Stomach (tissue), 4 donors: ENCODE measurements at regions not wholly inside any gene's neighbourhood (a gene's known extent, or its start where the extent isn't known, plus 50 kb on each side); places are given as distances from the start of the nearest gene placed in this dataset.

Source experiments
- EP300 ChIP-seq: sonication (generic); formaldehyde crosslinking; IDR thresholded peaks from one replicate; pipeline ENCODE4 v1.6.1; 2017; ENCODE audit warnings: antibody characterized with exemption
- POLR2A ChIP-seq, 4 donors: fragments of 450-650 bp; IDR thresholded peaks; one replicate each; pipeline ENCODE4 v1.6.1; 2016; ENCODE audit warnings: antibody characterized with exemption in 4 of 4, control low read depth in 2 of 4, mild to moderate bottlenecking in 1 of 4, moderate library complexity in 1 of 4
- POLR2AphosphoS5 ChIP-seq, 3 donors: sonication (generic); formaldehyde crosslinking; IDR thresholded peaks; one replicate each; pipeline ENCODE4 v1.6.1; 2016; ENCODE audit warnings: antibody characterized with exemption in 3 of 3
- TF ChIP-seq, protein P1 (sequence below), 7 experiments: fragments of 450-650 bp in 4 of 7; fragments of 200-600 bp in 3 of 7; sonication (generic) in 3 of 7; IDR thresholded peaks; one replicate each; pipeline ENCODE4 v1.5.1; 2016 to 2019; ENCODE audit warnings: antibody characterized with exemption in 7 of 7, control low read depth in 2 of 7, mild to moderate bottlenecking in 1 of 7

DNA sequence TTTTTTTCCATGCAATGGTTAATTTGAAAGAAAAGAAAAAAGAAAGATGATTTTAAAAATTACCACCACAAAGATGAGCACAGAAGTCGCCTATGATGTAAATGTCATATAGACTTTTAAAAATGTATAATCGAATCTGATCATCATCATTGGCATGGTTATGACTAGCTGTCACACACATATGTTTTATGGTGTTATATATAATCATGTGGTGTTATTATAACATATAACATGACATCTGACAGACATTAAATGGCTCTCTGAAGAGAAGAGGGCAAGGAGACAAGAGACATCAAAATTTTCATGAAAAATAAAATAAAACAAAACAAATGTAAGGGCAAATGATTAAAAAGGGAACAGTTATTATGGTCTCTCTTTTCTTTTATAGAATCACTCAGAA is 217.5 kb downstream of the TMEM161B start:
- TF ChIP-seq, protein P1, sequence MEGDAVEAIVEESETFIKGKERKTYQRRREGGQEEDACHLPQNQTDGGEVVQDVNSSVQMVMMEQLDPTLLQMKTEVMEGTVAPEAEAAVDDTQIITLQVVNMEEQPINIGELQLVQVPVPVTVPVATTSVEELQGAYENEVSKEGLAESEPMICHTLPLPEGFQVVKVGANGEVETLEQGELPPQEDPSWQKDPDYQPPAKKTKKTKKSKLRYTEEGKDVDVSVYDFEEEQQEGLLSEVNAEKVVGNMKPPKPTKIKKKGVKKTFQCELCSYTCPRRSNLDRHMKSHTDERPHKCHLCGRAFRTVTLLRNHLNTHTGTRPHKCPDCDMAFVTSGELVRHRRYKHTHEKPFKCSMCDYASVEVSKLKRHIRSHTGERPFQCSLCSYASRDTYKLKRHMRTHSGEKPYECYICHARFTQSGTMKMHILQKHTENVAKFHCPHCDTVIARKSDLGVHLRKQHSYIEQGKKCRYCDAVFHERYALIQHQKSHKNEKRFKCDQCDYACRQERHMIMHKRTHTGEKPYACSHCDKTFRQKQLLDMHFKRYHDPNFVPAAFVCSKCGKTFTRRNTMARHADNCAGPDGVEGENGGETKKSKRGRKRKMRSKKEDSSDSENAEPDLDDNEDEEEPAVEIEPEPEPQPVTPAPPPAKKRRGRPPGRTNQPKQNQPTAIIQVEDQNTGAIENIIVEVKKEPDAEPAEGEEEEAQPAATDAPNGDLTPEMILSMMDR (IDR thresholded peaks at IDR 0.05): no peak
- no peak for TF ChIP-seq POLR2A (IDR thresholded peaks at IDR 0.05)
- no peak for TF ChIP-seq EP300
- TF ChIP-seq POLR2AphosphoS5 (IDR thresholded peaks at IDR 0.05): no peak
